ENCODE measurements at regions not wholly inside any gene's neighbourhood (a gene's known extent, or its start where the extent isn't known, plus 50 kb on each side); places are given as distances from the start of the nearest gene placed in this dataset.

DNA sequence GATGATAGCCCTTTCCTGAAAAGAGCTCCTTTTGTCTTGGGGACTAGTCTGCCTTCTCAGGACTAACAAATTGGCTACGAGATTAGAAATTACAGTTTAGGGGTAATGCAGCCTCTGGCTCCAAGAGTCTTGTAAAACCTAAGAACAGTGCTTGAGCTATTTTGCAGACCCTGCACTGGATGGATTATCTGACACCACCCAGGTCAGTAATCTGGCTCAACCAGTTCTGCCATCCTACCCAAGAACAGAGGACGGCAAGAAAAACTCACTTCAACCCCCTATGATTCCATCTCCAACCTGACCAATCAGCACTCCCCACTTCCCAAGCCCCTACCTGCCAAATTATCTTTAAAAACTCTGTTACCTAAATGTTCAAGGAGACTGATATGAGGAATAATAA lies 225.1 kb downstream of the FAM47A start:
- no peak for TF ChIP-seq SIN3A (IDR thresholded peaks at IDR 0.05; ENCODE audit: borderline replicate concordance, insufficient read depth, low read depth, low read length)
- TF ChIP-seq, protein P1, sequence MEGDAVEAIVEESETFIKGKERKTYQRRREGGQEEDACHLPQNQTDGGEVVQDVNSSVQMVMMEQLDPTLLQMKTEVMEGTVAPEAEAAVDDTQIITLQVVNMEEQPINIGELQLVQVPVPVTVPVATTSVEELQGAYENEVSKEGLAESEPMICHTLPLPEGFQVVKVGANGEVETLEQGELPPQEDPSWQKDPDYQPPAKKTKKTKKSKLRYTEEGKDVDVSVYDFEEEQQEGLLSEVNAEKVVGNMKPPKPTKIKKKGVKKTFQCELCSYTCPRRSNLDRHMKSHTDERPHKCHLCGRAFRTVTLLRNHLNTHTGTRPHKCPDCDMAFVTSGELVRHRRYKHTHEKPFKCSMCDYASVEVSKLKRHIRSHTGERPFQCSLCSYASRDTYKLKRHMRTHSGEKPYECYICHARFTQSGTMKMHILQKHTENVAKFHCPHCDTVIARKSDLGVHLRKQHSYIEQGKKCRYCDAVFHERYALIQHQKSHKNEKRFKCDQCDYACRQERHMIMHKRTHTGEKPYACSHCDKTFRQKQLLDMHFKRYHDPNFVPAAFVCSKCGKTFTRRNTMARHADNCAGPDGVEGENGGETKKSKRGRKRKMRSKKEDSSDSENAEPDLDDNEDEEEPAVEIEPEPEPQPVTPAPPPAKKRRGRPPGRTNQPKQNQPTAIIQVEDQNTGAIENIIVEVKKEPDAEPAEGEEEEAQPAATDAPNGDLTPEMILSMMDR (IDR thresholded peaks at IDR 0.05): no peak
- TF ChIP-seq POLR2AphosphoS5 (IDR thresholded peaks at IDR 0.05; ENCODE audit: low read depth, low read length): no peak
- no peak for TF ChIP-seq REST (IDR thresholded peaks at IDR 0.05; ENCODE audit: insufficient read depth in 1 of 2, low read depth in 2 of 2, low read length in 1 of 2)
